GM04504 (cell line): ENCODE measurements at regions not wholly inside any gene's neighbourhood (a gene's known extent, or its start where the extent isn't known, plus 50 kb on each side); places are given as distances from the start of the nearest gene placed in this dataset.
"Not testable (repeated sequence)": the region's sequence is repeated elsewhere in the genome, so short reads cannot be mapped to it uniquely, and the experiment has no call there.

Source experiments
- DNase-seq: peaks from one replicate; pipeline ENCODE4 v3.0.0-alpha.2; 2012; ENCODE audit warnings: low read depth

GRCh38 chr11:49817705-49818430 is 134.3 kb upstream of the OR4C13 start:
- DNase-seq: not testable (repeated sequence)

- not testable (repeated sequence) for DNase-seq
Observed at GRCh38 chr11:49823188-49823587, 129.0 kb upstream of the OR4C13 start.

GRCh38 chr11:49850541-49850940 is 101.7 kb upstream of the OR4C13 start:
- DNase-seq: not testable (repeated sequence)

DNA sequence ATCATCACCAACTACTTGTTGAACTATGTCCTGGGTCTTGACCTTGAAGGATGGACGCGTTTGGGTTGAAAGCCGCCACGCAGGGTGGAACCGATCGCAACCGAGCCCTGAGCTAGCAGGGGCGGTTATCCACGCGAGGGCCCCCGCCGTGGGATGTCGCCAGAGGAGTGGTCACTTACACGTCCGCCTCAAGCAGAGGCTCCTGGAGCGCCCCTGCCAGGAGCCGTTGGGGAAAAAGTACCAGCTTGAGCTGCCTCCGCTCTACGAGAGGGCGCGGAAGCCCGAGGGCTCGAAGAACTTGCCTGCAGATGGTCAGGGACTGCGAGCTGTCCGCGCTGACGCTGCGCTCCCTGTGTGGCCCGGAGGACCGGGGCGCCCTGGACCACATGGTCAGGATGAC is 100.7 kb upstream of the OR4C13 start:
- no peak for DNase-seq

DNA sequence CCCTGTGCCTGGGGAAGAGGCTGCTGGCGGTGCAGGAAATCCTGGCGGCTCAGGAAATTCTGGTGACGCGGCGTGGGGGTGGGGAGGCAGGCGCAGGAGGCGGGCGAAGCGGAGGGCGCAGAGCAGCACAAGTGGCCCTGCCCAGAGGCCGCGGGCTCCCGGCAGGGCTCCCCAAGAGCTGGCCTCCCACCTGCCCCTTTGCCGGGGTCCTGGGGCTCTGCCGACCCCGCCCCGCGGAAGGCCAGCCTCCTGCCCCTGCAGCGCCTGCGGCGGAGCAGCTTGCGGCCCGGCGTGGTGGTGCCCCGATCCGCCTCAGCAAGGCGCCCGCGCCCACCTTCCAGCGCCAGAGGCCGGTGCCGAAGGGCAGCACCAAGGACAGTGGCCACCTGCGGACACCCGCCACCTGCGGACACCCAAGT is 100.2 kb upstream of the OR4C13 start:
- no peak for DNase-seq

DNA sequence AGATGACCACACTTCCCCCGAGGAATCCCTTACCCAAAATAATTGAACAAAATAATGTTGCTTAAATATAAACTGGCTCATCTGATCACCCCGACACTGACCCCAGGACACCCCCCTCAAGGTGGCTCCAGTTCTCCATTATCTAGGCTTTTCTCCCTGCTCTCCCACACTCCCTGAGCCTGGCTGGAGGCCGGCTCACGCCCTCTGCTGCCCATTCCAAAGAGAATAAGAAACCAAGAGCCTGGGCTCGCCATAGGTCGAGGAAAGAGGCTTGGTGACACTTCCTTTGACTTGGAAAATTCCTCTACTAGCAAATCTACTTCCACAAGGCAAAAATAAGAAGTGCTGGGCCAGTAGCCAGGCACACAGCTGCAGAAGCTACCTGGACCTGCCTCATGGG is 63.3 kb upstream of the OR4C13 start:
- DNase-seq: not testable (repeated sequence)

DNA sequence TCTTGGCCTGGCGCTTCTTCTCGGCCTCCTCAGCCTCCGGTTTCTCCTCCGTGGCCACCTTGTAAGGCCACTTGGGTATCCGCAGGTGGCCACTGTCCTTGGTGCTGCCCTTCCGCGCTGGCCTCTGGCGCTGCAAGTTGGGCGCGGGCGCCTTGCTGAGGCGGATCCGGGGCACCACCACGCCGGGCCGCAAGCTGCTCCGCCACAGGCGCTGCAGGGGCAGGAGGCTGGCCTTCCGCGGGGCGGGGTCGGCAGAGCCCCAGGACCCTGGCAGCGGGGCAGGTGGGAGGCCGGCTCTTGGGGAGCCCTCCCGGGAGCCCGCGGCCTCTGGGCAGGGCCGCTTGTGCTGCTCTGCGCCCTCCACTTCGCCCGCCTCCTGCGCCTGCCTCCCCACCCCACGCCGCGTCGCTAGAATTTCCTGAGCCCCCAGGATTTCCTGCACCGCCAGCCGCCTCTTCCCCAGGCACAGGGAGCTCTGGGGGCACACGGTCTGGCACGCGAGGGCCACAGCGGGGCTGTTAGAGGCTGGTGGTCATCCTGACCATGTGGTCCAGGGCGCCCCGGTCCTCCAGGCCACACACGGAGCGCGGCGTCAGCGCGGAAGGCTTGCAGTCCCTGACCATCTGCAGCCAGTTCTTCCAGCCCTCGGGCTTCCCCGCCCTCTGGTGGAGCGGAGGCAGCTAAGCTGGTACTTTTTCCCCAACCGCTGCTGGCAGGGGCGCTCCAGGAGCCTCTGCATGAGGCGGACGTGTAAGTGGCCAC is 60.1 kb upstream of the OR4C13 start:
- not testable (repeated sequence) for DNase-seq

- not testable (repeated sequence) for DNase-seq
Observed at GRCh38 chr11:49893442-49893841, 58.7 kb upstream of the OR4C13 start.
